ENCODE measurements at regions not wholly inside any gene's neighbourhood (a gene's known extent, or its start where the extent isn't known, plus 50 kb on each side); places are given as distances from the start of the nearest gene placed in this dataset.

DNA sequence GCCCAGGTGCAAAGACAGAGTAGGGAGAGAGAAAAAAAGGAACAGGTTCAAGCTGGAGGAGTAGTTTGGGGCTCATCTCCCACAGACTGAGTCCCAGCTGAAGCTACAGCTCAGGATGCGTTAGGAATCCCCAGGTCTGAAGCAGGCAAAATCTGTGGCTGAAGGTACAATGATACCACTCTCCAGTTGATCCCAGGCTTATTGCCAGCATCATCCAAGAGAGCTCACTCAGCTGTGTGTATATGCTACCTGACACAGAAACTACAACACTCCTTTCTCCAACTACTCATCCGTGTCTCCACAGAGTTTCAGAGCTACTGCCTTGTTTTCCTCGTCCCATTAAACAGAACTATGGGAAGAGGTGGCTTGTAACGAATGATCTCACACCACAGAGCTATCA lies 851.3 kb downstream of the GRID1 start:
- no peak for DNase-seq
- in situ Hi-C loops (cut with HindIII; ENCODE audit: low pct_ligation_motif_present, low sequenced_read_pairs), result no loop called here
- Histone ChIP-seq H3K36me3 (replicated peaks) (no peaks in the 10 kb centered on the region), H3K27ac (no peak overlapping the region), H3K4me3 (ENCODE audit: low read depth, low read length) (no peak overlapping the region), H3K27me3 (replicated peaks) (no peaks in the 10 kb centered on the region)
- TF ChIP-seq, protein P1, sequence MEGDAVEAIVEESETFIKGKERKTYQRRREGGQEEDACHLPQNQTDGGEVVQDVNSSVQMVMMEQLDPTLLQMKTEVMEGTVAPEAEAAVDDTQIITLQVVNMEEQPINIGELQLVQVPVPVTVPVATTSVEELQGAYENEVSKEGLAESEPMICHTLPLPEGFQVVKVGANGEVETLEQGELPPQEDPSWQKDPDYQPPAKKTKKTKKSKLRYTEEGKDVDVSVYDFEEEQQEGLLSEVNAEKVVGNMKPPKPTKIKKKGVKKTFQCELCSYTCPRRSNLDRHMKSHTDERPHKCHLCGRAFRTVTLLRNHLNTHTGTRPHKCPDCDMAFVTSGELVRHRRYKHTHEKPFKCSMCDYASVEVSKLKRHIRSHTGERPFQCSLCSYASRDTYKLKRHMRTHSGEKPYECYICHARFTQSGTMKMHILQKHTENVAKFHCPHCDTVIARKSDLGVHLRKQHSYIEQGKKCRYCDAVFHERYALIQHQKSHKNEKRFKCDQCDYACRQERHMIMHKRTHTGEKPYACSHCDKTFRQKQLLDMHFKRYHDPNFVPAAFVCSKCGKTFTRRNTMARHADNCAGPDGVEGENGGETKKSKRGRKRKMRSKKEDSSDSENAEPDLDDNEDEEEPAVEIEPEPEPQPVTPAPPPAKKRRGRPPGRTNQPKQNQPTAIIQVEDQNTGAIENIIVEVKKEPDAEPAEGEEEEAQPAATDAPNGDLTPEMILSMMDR (IDR thresholded peaks at IDR 0.05; ENCODE audit: low read depth, low read length, missing control alignments), result no peak

- in situ Hi-C loops (cut with HindIII; ENCODE audit: low pct_ligation_motif_present, low sequenced_read_pairs), result no loop called here
- no peaks in the 10 kb centered on the region for H3K36me3 ChIP-seq (replicated peaks)
- no peak overlapping the region for H3K27ac ChIP-seq
- TF ChIP-seq, protein P1 (IDR thresholded peaks at IDR 0.05; ENCODE audit: low read depth, low read length, missing control alignments), result no peak
- H3K27me3 ChIP-seq (replicated peaks), result no peaks in the 10 kb centered on the region
- no peak for DNase-seq
- H3K4me3 ChIP-seq (ENCODE audit: low read depth, low read length), result no peak overlapping the region
Observed at GRCh38 chr10:85524001-85524666, 842.5 kb downstream of the GRID1 start.

- H3K27me3 ChIP-seq (replicated peaks), result no peaks in the 10 kb centered on the region
- H3K27ac ChIP-seq, result no peak overlapping the region
- no peak overlapping the region for H3K4me3 ChIP-seq (ENCODE audit: low read depth, low read length)
- peak; percentile 53 for DNase-seq
- H3K36me3 ChIP-seq (replicated peaks), result no peaks in the 10 kb centered on the region
- TF ChIP-seq, protein P1 (IDR thresholded peaks at IDR 0.05; ENCODE audit: low read depth, low read length, missing control alignments), result no peak
- in situ Hi-C loops (cut with HindIII; ENCODE audit: low pct_ligation_motif_present, low sequenced_read_pairs), result no loop called here
Observed at GRCh38 chr10:85527616-85528317, 838.8 kb downstream of the GRID1 start.

DNA sequence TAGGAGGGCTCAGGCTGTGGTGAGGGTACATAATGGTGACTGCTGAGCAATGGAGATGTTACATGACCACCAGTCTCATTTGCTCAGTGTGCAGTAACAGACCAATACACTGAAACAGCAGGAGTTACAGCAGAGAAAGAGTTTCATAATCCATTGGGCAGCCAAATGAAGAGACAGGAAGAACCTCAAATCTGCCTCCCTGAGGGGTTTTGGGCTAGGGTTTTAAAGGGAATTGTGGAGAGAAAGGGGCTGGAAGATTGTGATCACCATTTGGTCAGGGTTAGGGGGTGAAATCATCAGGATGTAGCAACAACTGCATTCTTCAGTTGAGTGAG lies 838.3 kb downstream of the GRID1 start:
- TF ChIP-seq, protein P1 (IDR thresholded peaks at IDR 0.05; ENCODE audit: low read depth, low read length, missing control alignments), result no peak
- Histone ChIP-seq H3K36me3 (replicated peaks) (no peaks in the 10 kb centered on the region), H3K27ac (no peak overlapping the region), H3K27me3 (replicated peaks) (no peaks in the 10 kb centered on the region), H3K4me3 (ENCODE audit: low read depth, low read length) (no peak overlapping the region)
- in situ Hi-C loops (cut with HindIII; ENCODE audit: low pct_ligation_motif_present, low sequenced_read_pairs), result no loop called here
- no peak for DNase-seq

- DNase-seq, result no peak
- H3K4me3 ChIP-seq (ENCODE audit: low read depth, low read length), result no peak overlapping the region
- in situ Hi-C loops (cut with HindIII; ENCODE audit: low pct_ligation_motif_present, low sequenced_read_pairs), result no loop called here
- H3K27me3 ChIP-seq (replicated peaks), result no peaks in the 10 kb centered on the region
- no peak overlapping the region for H3K27ac ChIP-seq
- TF ChIP-seq, protein P1 (IDR thresholded peaks at IDR 0.05; ENCODE audit: low read depth, low read length, missing control alignments), result no peak
- H3K36me3 ChIP-seq (replicated peaks), result no peaks in the 10 kb centered on the region
Observed at GRCh38 chr10:85531706-85532105, 834.9 kb downstream of the GRID1 start.
